NCI-H2196 (cell line): ENCODE measurements at regions not wholly inside any gene's neighbourhood (a gene's known extent, or its start where the extent isn't known, plus 50 kb on each side); places are given as distances from the start of the nearest gene placed in this dataset.
"Not testable (repeated sequence)": the region's sequence is repeated elsewhere in the genome, so short reads cannot be mapped to it uniquely, and the experiment has no call there.

Experiments used
- DNase-seq: peaks from one replicate; lab custom pipeline; 2025; ENCODE audit not compliant: unreplicated experiment; lab: John Stamatoyannopoulos, UW

GRCh38 chrX:42175843-42176242 lies 252.5 kb upstream of the CASK start:
- no peak for DNase-seq

- DNase-seq: not testable (repeated sequence)
Observed at GRCh38 chrX:42157923-42158322, 234.6 kb upstream of the CASK start.

- no peak for DNase-seq
Observed at GRCh38 chrX:42151808-42152207, 228.5 kb upstream of the CASK start.

- no peak for DNase-seq
Observed at GRCh38 chrX:42149765-42150164, 226.4 kb upstream of the CASK start.

GRCh38 chrX:42149281-42149680 lies 225.9 kb upstream of the CASK start:
- DNase-seq: no peak

- DNase-seq: no peak
Observed at GRCh38 chrX:42143866-42144592, 220.7 kb upstream of the CASK start.

GRCh38 chrX:42140320-42140719 lies 217.0 kb upstream of the CASK start:
- DNase-seq: no peak

- DNase-seq: no peak
Observed at GRCh38 chrX:42135583-42136228, 212.4 kb upstream of the CASK start.

- no peak for DNase-seq
Observed at GRCh38 chrX:42131856-42132255, 208.5 kb upstream of the CASK start.

- no peak for DNase-seq
Observed at GRCh38 chrX:42129022-42129940, 205.9 kb upstream of the CASK start.

GRCh38 chrX:42128587-42128986 lies 205.2 kb upstream of the CASK start:
- DNase-seq: no peak

- DNase-seq: no peak
Observed at GRCh38 chrX:42128020-42128419, 204.7 kb upstream of the CASK start.

- DNase-seq: no peak
Observed at GRCh38 chrX:42127563-42127962, 204.2 kb upstream of the CASK start.

GRCh38 chrX:42123369-42123768 lies 200.0 kb upstream of the CASK start:
- no peak for DNase-seq

GRCh38 chrX:42119076-42119475 lies 195.7 kb upstream of the CASK start:
- DNase-seq: peak; percentile 17

GRCh38 chrX:42117318-42117717 lies 194.0 kb upstream of the CASK start:
- DNase-seq: no peak

- no peak for DNase-seq
Observed at GRCh38 chrX:42109428-42109827, 186.1 kb upstream of the CASK start.

- no peak for DNase-seq
Observed at GRCh38 chrX:42107495-42108488, 184.4 kb upstream of the CASK start.

GRCh38 chrX:42106556-42106955 lies 183.2 kb upstream of the CASK start:
- no peak for DNase-seq

- no peak for DNase-seq
Observed at GRCh38 chrX:42102586-42103282, 179.4 kb upstream of the CASK start.
